B cell (primary cell): ENCODE measurements at regions not wholly inside any gene's neighbourhood (a gene's known extent, or its start where the extent isn't known, plus 50 kb on each side); places are given as distances from the start of the nearest gene placed in this dataset.

ENCODE experiments used
- ATAC-seq: fragments of 200-7000 bp; cut with Tn5 transposase; one replicate; pipeline ENCODE4 v1.10.0; 2021; ENCODE audit warnings: low read depth, mild to moderate bottlenecking, moderate number of reproducible peaks, moderate library complexity
- CTCF ChIA-PET: fragments of 350-600 bp; sonication (Branson Sonifier 250); formaldehyde crosslinking; loops from one replicate; lab custom pipeline; 2021; ENCODE audit warnings: antibody characterized with exemption, inconsistent platforms; lab: Charles Lee
- POLR2A ChIA-PET: fragments of 350-600 bp; sonication (Branson Sonifier 250); formaldehyde crosslinking; loops from one replicate; lab custom pipeline; 2021; ENCODE audit warnings: antibody characterized with exemption; lab: Charles Lee
- DNase-seq: peaks from one replicate; pipeline ENCODE4 v3.0.0; 2013
- H2AFZ ChIP-seq: 2 replicates; pipeline ENCODE4 v1.6.1; 2012; ENCODE audit warnings: mild to moderate bottlenecking, low read depth, low read length; ENCODE audit not compliant: insufficient read depth, poor library complexity, severe bottlenecking
- H3K27ac ChIP-seq, 2 donors: 1 replicate in 1 of 2; 2 replicates in 1 of 2; pipeline ENCODE4 v1.5.1; 2012 to 2013; ENCODE audit warnings: low read length in 2 of 2, mild to moderate bottlenecking in 2 of 2, moderate library complexity in 1 of 2
- H3K27me3 ChIP-seq, 4 experiments: fragments of 200-600 bp in 1 of 4; sonication (generic) in 1 of 4; replicated peaks in 1 of 4; 1 replicate in 2 of 4; 2 replicates in 2 of 4; pipeline versions ENCODE4 v1.6.1 to v1.7.0; 2013 to 2016; ENCODE audit warnings: low read length in 3 of 4, mild to moderate bottlenecking in 2 of 4, mixed read lengths in 1 of 4, moderate library complexity in 1 of 4; ENCODE audit not compliant: insufficient read depth in 4 of 4, control insufficient read depth in 3 of 4; ENCODE audit errors: control extremely low read depth in 1 of 4
- H3K36me3 ChIP-seq, 2 experiments: replicated peaks in 1 of 2; 1 replicate in 1 of 2; 2 replicates in 1 of 2; pipeline versions ENCODE4 v1.6.1 to v1.7.1; 2013; ENCODE audit warnings: low read length in 1 of 2; ENCODE audit not compliant: insufficient read depth in 2 of 2, control insufficient read depth in 1 of 2; ENCODE audit errors: control extremely low read depth in 1 of 2, extremely low read depth in 1 of 2
- H3K4me1 ChIP-seq, 2 donors: fragments of 200-600 bp in 1 of 2; sonication (generic) in 1 of 2; 1 replicate in 1 of 2; 2 replicates in 1 of 2; pipeline versions ENCODE4 v1.5.1 to v1.6.1; 2013 to 2017; ENCODE audit warnings: low read length in 2 of 2; ENCODE audit not compliant: control insufficient read depth in 2 of 2, insufficient read depth in 2 of 2
- H3K4me2 ChIP-seq: replicated peaks from 2 replicates; pipeline ENCODE3; 2012; ENCODE audit warnings: mild to moderate bottlenecking, low read depth, low read length; ENCODE audit not compliant: poor library complexity, severe bottlenecking
- H3K4me3 ChIP-seq, 5 experiments: fragments of 200-600 bp in 1 of 5; sonication (generic) in 1 of 5; 1 replicate in 3 of 5; 2 replicates in 2 of 5; pipeline versions ENCODE4 v1.5.1 to v1.7.0; 2011 to 2016; ENCODE audit warnings: low read length in 4 of 5, mild to moderate bottlenecking in 4 of 5, low read depth in 2 of 5, control low read depth in 1 of 5, moderate library complexity in 1 of 5; ENCODE audit not compliant: insufficient read depth in 1 of 5; ENCODE audit errors: control extremely low read depth in 1 of 5, extremely low read depth in 1 of 5
- H3K79me2 ChIP-seq: fragments of 200-600 bp; sonication (generic); one replicate; pipeline ENCODE4 v1.6.0; 2016; ENCODE audit warnings: low read length; ENCODE audit not compliant: control insufficient read depth, insufficient read depth
- H3K9ac ChIP-seq: fragments of 200-600 bp; sonication (generic); 2 replicates; pipeline ENCODE4 v1.6.1; 2017; ENCODE audit warnings: mild to moderate bottlenecking, low read length, moderate library complexity
- H3K9me3 ChIP-seq, 3 donors: one replicate each; pipeline versions ENCODE4 v1.6.1 to v1.7.1; 2013; ENCODE audit warnings: low read length in 2 of 3; ENCODE audit not compliant: control insufficient read depth in 2 of 3, insufficient read depth in 1 of 3; ENCODE audit errors: control extremely low read depth in 1 of 3
- H4K20me1 ChIP-seq: 2 replicates; pipeline ENCODE4 v1.6.0; 2012; ENCODE audit warnings: mild to moderate bottlenecking, low read length; ENCODE audit not compliant: insufficient read depth, control insufficient read depth, poor library complexity, severe bottlenecking
- H3K27ac Mint-ChIP-seq: one replicate; pipeline ENCODE4 v1.8.0; 2021; ENCODE audit warnings: mixed read lengths
- H3K27me3 Mint-ChIP-seq: one replicate; pipeline ENCODE4 v1.8.0; 2021; ENCODE audit warnings: mixed read lengths
- H3K4me1 Mint-ChIP-seq: one replicate; pipeline ENCODE4 v1.8.0; 2021; ENCODE audit warnings: mixed read lengths
- H3K4me3 Mint-ChIP-seq: one replicate; pipeline ENCODE4 v1.8.0; 2021; ENCODE audit warnings: mixed read lengths
- H3K9me3 Mint-ChIP-seq: one replicate; pipeline ENCODE4 v1.8.0; 2022; ENCODE audit warnings: mixed read lengths; ENCODE audit not compliant: insufficient read depth
- CTCF ChIP-seq: fragments of 200-600 bp; IDR thresholded peaks from one replicate; pipeline ENCODE4 v1.8.0; 2022; ENCODE audit warnings: antibody characterized with exemption, mild to moderate bottlenecking
- EZH2 ChIP-seq: IDR thresholded peaks from 2 replicates; pipeline ENCODE4 v1.6.1; 2012; ENCODE audit warnings: borderline replicate concordance, low read depth, mild to moderate bottlenecking, moderate library complexity, low read length; ENCODE audit not compliant: insufficient read depth, poor library complexity, severe bottlenecking
- WGBS: methylation state at CpG from one replicate; pipeline ENCODE4 v1.1.5; 2013; ENCODE audit warnings: missing lambda C conversion rate; ENCODE audit not compliant: insufficient coverage; 5-methylcytosine and 5-hydroxymethylcytosine counted together
- intact Hi-C: fragments of 100-400 bp; cut with micrococcal nuclease; formaldehyde crosslinking; loops from one replicate; pipeline ENCODE4 v1.10.0; 2022

- Histone ChIP-seq H2AFZ (no peak overlapping the region), H3K27me3 (no peaks in the 10 kb centered on the region), H3K27ac (no peak overlapping the region), H4K20me1 (no peaks in the 10 kb centered on the region), H3K9me3 (peaks cover 0 to 10% (median 0%) of the 10 kb centered on the region in 3 donors), H3K4me2 (no peak overlapping the region), H3K4me1 (no peaks in the 10 kb centered on the region), H3K36me3 (no peaks in the 10 kb centered on the region), H3K4me3 (no peak overlapping the region), H3K79me2 (no peaks in the 10 kb centered on the region), H3K9ac (no peak overlapping the region)
- CTCF ChIA-PET: no interaction called here
- POLR2A ChIA-PET: no interaction called here
- intact Hi-C loops: no loop called here
- Mint-ChIP-seq H3K4me3 (no peak overlapping the region), H3K4me1 (no peaks in the 10 kb centered on the region), H3K27me3 (no peaks in the 10 kb centered on the region), H3K9me3 (peaks cover 4% of the 10 kb centered on the region), H3K27ac (no peak overlapping the region)
- 71% methylated on average over 3 of the region's 3 CpGs for WGBS
- no peak for ATAC-seq
- DNase-seq: no peak
- TF ChIP-seq EZH2 (no peak), CTCF (no peak)
Observed at GRCh38 chr6:164159061-164159460, 744.5 kb downstream of the QKI start.

GRCh38 chr6:164154588-164154987 lies 740.1 kb downstream of the QKI start:
- no peak overlapping the region for H3K27ac Mint-ChIP-seq
- ChIA-PET POLR2A (no interaction called here), CTCF (no interaction called here)
- no peak overlapping the region for H3K27ac ChIP-seq
- H3K4me3 ChIP-seq: no peak overlapping the region
- no peaks in the 10 kb centered on the region for H3K36me3 ChIP-seq
- intact Hi-C loops: no loop called here
- no peak for TF ChIP-seq EZH2
- TF ChIP-seq CTCF: no peak
- H3K4me1 ChIP-seq: no peaks in the 10 kb centered on the region
- no peaks in the 10 kb centered on the region for H3K9me3 Mint-ChIP-seq
- ATAC-seq (no peak), DNase-seq (no peak)
- no peaks in the 10 kb centered on the region for H4K20me1 ChIP-seq
- no peaks in the 10 kb centered on the region for H3K27me3 Mint-ChIP-seq
- H3K9me3 ChIP-seq: peaks cover 0 to 14% (median 0%) of the 10 kb centered on the region in 3 donors
- H2AFZ ChIP-seq: no peak overlapping the region
- H3K27me3 ChIP-seq: no peaks in the 10 kb centered on the region
- H3K79me2 ChIP-seq: no peaks in the 10 kb centered on the region
- H3K9ac ChIP-seq: no peak overlapping the region
- H3K4me3 Mint-ChIP-seq: no peak overlapping the region
- H3K4me2 ChIP-seq: no peak overlapping the region
- WGBS: no CpG with 5 or more reads among the region's 1 CpG
- H3K4me1 Mint-ChIP-seq: no peaks in the 10 kb centered on the region
